HEK293T (cell line): ENCODE measurements at regions not wholly inside any gene's neighbourhood (a gene's known extent, or its start where the extent isn't known, plus 50 kb on each side); places are given as distances from the start of the nearest gene placed in this dataset.
"Not testable (repeated sequence)": the region's sequence is repeated elsewhere in the genome, so short reads cannot be mapped to it uniquely, and the experiment has no call there.

Experiments
- CTCF ChIA-PET: fragments of 350-600 bp; formaldehyde crosslinking; extraction: SDS; loops from one replicate; lab custom pipeline; 2021; ENCODE audit warnings: antibody characterized with exemption, inconsistent platforms; lab: Yijun Ruan, JAX
- POLR2A ChIA-PET: fragments of 350-600 bp; formaldehyde crosslinking; extraction: SDS; loops from one replicate; lab custom pipeline; 2020; ENCODE audit warnings: antibody characterized with exemption, inconsistent platforms; lab: Yijun Ruan, JAX
- DNase-seq: peaks from one replicate; pipeline ENCODE4 v3.0.0; 2012; ENCODE audit warnings: mixed read lengths; ENCODE audit errors: extremely low spot score
- ARNT ChIP-seq: fragments of 450-650 bp; IDR thresholded peaks from 2 replicates; pipeline ENCODE4 v1.6.1; 2017; ENCODE audit warnings: mild to moderate bottlenecking
- BHLHE40 ChIP-seq: fragments of 450-650 bp; IDR thresholded peaks from 2 replicates; pipeline ENCODE4 v1.6.1; 2016; ENCODE audit warnings: mild to moderate bottlenecking, moderate library complexity, borderline replicate concordance
- CTBP1 ChIP-seq: fragments of 450-650 bp; IDR thresholded peaks from 2 replicates; pipeline ENCODE4 v1.6.1; 2016; ENCODE audit warnings: borderline replicate concordance
- ELF4 ChIP-seq: fragments of 450-650 bp; IDR thresholded peaks from 2 replicates; pipeline ENCODE4 v1.6.1; 2017; ENCODE audit warnings: antibody characterized with exemption
- FOXA1 ChIP-seq: fragments of 450-650 bp; IDR thresholded peaks from 2 replicates; pipeline ENCODE4 v1.6.1; 2016; ENCODE audit warnings: mild to moderate bottlenecking
- FOXK2 ChIP-seq: fragments of 450-650 bp; IDR thresholded peaks from 2 replicates; pipeline ENCODE4 v1.6.1; 2016; ENCODE audit warnings: mild to moderate bottlenecking
- FOXM1 ChIP-seq: fragments of 450-650 bp; IDR thresholded peaks from 2 replicates; pipeline ENCODE4 v1.6.1; 2017; ENCODE audit warnings: mild to moderate bottlenecking, borderline replicate concordance
- HDGF ChIP-seq: fragments of 450-650 bp; IDR thresholded peaks from 2 replicates; pipeline ENCODE4 v1.6.1; 2017; ENCODE audit warnings: antibody characterized with exemption, borderline replicate concordance
- L3MBTL2 ChIP-seq: fragments of 450-650 bp; conservative IDR thresholded peaks from 2 replicates; pipeline ENCODE4 v1.6.1; 2016; ENCODE audit warnings: mild to moderate bottlenecking
- LEF1 ChIP-seq: fragments of 450-650 bp; IDR thresholded peaks from 2 replicates; pipeline ENCODE4 v1.6.1; 2017; ENCODE audit warnings: mild to moderate bottlenecking, borderline replicate concordance
- NFRKB ChIP-seq: fragments of 450-650 bp; IDR thresholded peaks from 2 replicates; pipeline ENCODE4 v1.6.1; 2016; ENCODE audit warnings: mild to moderate bottlenecking, moderate library complexity
- PKNOX1 ChIP-seq: fragments of 450-650 bp; IDR thresholded peaks from 2 replicates; pipeline ENCODE4 v1.6.1; 2016
- SP1 ChIP-seq: fragments of 450-650 bp; IDR thresholded peaks from 2 replicates; pipeline ENCODE4 v1.6.1; 2017
- SUZ12 ChIP-seq: fragments of 450-650 bp; IDR thresholded peaks from 2 replicates; pipeline ENCODE4 v1.6.1; 2016; ENCODE audit warnings: mild to moderate bottlenecking
- TARDBP ChIP-seq: fragments of 450-650 bp; IDR thresholded peaks from 2 replicates; pipeline ENCODE4 v1.6.1; 2016
- ZNF384 ChIP-seq: fragments of 450-650 bp; IDR thresholded peaks from 2 replicates; pipeline ENCODE4 v1.6.1; 2016

GRCh38 chr18:29373000-29373399, 1196.1 kb upstream of the CDH2 start:
- TF ChIP-seq BHLHE40 (no peak), L3MBTL2 (no peak), SUZ12 (no peak), HDGF (no peak), FOXA1 (no peak), LEF1 (no peak)
- CTCF ChIA-PET = no interaction called here
- POLR2A ChIA-PET = no interaction called here
- no peak for DNase-seq

DNA sequence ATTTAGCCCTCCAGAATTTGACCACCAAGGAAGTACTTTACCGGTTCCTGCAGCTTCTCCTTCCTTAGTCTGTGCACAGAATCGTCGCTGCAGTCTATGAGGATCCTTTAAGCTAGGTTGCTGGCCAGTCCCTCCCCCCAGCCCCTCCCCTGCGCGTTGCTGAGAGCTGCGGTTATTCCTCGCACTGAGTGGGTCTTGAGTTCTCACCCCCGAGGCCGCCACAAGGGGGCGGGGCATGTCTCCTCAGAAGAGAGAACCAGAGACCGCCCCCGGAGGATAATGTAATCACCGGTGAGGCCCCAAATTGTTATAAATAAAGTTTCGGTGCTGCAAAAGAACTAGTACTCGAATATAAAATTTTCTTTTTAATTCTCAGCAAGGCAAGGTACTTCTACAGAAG, 1184.9 kb upstream of the CDH2 start:
- TF ChIP-seq LEF1 = no peak
- DNase-seq = peak; percentile 7
- POLR2A ChIA-PET = no interaction called here
- CTCF ChIA-PET = no interaction called here

DNA sequence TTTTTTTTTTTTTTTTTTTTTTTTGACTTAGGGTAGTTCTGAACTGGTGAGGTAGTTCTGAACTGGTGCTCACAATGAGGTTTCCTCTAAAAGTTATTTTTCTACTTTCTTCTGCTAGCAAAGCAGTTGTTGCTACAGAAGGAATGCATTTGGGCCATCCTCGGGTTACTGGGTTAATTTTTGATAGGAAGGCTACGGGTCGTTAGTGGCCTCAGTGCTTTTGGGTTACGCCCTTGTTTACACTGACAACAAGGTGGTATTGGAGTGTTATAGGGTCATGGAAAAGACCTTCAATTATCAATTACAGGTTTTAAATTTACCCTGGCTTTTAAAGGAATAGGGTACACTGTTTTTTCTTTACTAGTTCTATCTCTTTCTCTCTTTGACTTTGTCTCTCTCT, 1183.7 kb upstream of the CDH2 start:
- POLR2A ChIA-PET = interaction anchor here (0.7 kb wide), 1 partner anchor 42 kb away, joined by 3 read pairs; no protein-coding TSS in a partner anchor
- CTCF ChIA-PET = not testable (repeated sequence)

GRCh38 chr18:29359222-29359621, 1182.3 kb upstream of the CDH2 start:
- CTCF ChIA-PET, POLR2A ChIA-PET, DNase-seq: not testable (repeated sequence)

More for the DNA sequence above, 1183.7 kb upstream of the CDH2 start:
- not testable (repeated sequence) for DNase-seq

- ChIA-PET CTCF (no interaction called here), POLR2A (no interaction called here)
- TF ChIP-seq TARDBP (no peak), FOXM1 (no peak), SP1 (no peak), FOXK2 (no peak), PKNOX1 (no peak), SUZ12 (no peak), LEF1 (no peak), NFRKB (no peak), ZNF384 (no peak), BHLHE40 (no peak), ELF4 (no peak), L3MBTL2 (no peak), CTBP1 (no peak), HDGF (no peak), ARNT (no peak)
- DNase-seq = no peak
Measured at GRCh38 chr18:29351171-29351570, 1174.2 kb upstream of the CDH2 start.

DNA sequence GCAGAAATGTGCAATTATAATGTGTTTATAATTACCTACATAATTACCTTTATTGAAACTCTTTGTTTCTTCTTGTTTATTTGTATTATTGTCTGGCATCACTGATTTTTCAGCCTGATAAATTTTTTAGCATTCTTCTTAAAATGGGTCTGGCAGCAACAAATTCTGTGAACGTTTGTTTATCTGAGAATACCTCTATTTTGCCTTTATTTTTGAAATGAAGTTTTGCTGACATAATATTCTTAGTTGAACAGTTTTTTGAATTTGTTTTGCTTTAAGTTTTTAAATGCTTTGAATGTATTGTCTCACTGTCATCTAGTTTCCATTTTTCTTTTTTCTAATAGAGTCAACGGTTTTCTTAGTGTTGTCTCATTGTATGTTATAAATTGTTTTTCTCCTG, 1152.0 kb upstream of the CDH2 start:
- TF ChIP-seq BHLHE40 = no peak
- no peak for TF ChIP-seq FOXK2
- no peak for TF ChIP-seq FOXM1
- TF ChIP-seq HDGF = no peak
- TF ChIP-seq PKNOX1 = no peak
- POLR2A ChIA-PET = no interaction called here

GRCh38 chr18:29326214-29326613, 1149.3 kb upstream of the CDH2 start:
- ChIA-PET POLR2A (no interaction called here), CTCF (no interaction called here)
- TF ChIP-seq SUZ12 (no peak), NFRKB (no peak), ARNT (no peak), ELF4 (no peak), CTBP1 (no peak), TARDBP (no peak), L3MBTL2 (no peak), SP1 (no peak), FOXK2 (no peak), LEF1 (no peak), BHLHE40 (no peak), FOXA1 (no peak)
- DNase-seq = no peak

More for the DNA sequence above, 1152.0 kb upstream of the CDH2 start:
- CTCF ChIA-PET = no interaction called here
- no peak for DNase-seq

DNA sequence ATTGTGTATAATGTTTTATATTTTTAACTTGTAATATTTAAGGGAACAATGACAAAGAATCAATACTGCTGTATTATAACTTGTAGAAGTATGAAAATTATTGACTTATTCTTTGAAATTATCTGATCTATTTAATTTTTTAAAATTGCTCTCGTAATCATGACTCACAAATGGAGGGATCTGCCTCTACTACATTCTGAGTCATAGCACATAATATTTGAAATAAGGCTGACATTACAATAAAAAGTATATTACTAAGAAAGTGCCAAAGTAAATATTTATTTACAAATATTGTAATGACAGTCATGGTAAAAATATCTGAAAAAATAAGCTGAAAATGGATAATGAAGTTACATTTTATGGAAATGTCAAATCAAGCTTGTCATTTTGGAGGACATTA, 1144.6 kb upstream of the CDH2 start:
- no peak for TF ChIP-seq NFRKB
- no peak for TF ChIP-seq ELF4
- no peak for TF ChIP-seq SUZ12
- TF ChIP-seq L3MBTL2 = no peak

GRCh38 chr18:29313312-29313711, 1136.4 kb upstream of the CDH2 start:
- no peak for TF ChIP-seq FOXM1
- no peak for TF ChIP-seq BHLHE40
- no peak for TF ChIP-seq L3MBTL2
- no peak for TF ChIP-seq ELF4
- TF ChIP-seq SUZ12 = no peak
- TF ChIP-seq CTBP1 = no peak
- TF ChIP-seq ARNT = no peak
- TF ChIP-seq NFRKB = no peak
- TF ChIP-seq HDGF = no peak
- TF ChIP-seq FOXK2 = no peak
- no peak for TF ChIP-seq FOXA1
- TF ChIP-seq ZNF384 = no peak
- no peak for TF ChIP-seq LEF1
- TF ChIP-seq TARDBP = no peak
- no peak for TF ChIP-seq PKNOX1
- no peak for TF ChIP-seq SP1
- DNase-seq = no peak
- POLR2A ChIA-PET = no interaction called here
- CTCF ChIA-PET = no interaction called here

More for the DNA sequence above, 1144.6 kb upstream of the CDH2 start:
- ChIA-PET CTCF (interaction anchor here (0.6 kb wide), 1 partner anchor 1373 kb away, joined by 3 read pairs; no protein-coding TSS in a partner anchor), POLR2A (no interaction called here)
- no peak for DNase-seq
